Bronchial epithelial cell (primary cell): ENCODE measurements at regions not wholly inside any gene's neighbourhood (a gene's known extent, or its start where the extent isn't known, plus 50 kb on each side); places are given as distances from the start of the nearest gene placed in this dataset.

ENCODE experiments used
- DNase-seq: peaks from one replicate; pipeline ENCODE4 v3.0.0-alpha.2; 2010; ENCODE audit warnings: low read depth
- FAIRE-seq: peaks from 2 replicates; lab custom pipeline; 2011; peaks lifted over from hg19 to GRCh38; lab: Jason Lieb, UNC
- H3K27me3 ChIP-seq: 2 replicates; pipeline ENCODE4 v1.5.1; 2011; ENCODE audit warnings: low read length; ENCODE audit not compliant: control insufficient read depth, insufficient read depth
- H3K36me3 ChIP-seq: 2 replicates; pipeline ENCODE4 v1.5.1; 2011; ENCODE audit warnings: low read length; ENCODE audit not compliant: control insufficient read depth, insufficient read depth
- H3K4me3 ChIP-seq: 2 replicates; pipeline ENCODE4 v1.5.1; 2011; ENCODE audit warnings: mild to moderate bottlenecking, low read depth, low read length, control low read depth
- TF ChIP-seq, protein P1 (sequence below): IDR thresholded peaks from 2 replicates; pipeline ENCODE4 v1.5.1; 2011; ENCODE audit warnings: mild to moderate bottlenecking, moderate library complexity, low read length, control low read depth, inconsistent platforms; ENCODE audit not compliant: insufficient read depth, severe bottlenecking

DNA sequence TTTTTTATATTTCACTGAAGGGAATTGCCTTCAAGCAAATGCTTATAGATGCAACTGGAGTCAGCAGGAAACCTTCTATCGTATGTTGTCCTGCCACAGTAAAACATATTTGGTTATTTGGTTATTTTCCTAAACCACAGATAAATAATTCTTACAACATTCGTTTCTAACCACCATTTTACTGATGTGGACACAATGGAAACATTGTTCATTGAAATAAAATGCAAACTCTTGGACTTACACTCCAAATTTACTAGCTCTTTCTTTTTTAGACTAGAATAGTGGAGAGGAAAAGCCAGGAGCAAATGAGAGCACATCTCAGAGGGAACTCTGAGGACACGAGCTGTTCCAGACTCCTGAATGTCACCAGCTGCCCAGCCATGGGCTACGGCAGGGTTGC is 114.8 kb downstream of the RPS12 start:
- TF ChIP-seq, protein P1, sequence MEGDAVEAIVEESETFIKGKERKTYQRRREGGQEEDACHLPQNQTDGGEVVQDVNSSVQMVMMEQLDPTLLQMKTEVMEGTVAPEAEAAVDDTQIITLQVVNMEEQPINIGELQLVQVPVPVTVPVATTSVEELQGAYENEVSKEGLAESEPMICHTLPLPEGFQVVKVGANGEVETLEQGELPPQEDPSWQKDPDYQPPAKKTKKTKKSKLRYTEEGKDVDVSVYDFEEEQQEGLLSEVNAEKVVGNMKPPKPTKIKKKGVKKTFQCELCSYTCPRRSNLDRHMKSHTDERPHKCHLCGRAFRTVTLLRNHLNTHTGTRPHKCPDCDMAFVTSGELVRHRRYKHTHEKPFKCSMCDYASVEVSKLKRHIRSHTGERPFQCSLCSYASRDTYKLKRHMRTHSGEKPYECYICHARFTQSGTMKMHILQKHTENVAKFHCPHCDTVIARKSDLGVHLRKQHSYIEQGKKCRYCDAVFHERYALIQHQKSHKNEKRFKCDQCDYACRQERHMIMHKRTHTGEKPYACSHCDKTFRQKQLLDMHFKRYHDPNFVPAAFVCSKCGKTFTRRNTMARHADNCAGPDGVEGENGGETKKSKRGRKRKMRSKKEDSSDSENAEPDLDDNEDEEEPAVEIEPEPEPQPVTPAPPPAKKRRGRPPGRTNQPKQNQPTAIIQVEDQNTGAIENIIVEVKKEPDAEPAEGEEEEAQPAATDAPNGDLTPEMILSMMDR: no peak
- DNase-seq (no peak), FAIRE-seq (no peak)
- peaks cover 5% of the 10 kb centered on the region for H3K27me3 ChIP-seq
- no peak overlapping the region for H3K4me3 ChIP-seq
- no peaks in the 10 kb centered on the region for H3K36me3 ChIP-seq

DNA sequence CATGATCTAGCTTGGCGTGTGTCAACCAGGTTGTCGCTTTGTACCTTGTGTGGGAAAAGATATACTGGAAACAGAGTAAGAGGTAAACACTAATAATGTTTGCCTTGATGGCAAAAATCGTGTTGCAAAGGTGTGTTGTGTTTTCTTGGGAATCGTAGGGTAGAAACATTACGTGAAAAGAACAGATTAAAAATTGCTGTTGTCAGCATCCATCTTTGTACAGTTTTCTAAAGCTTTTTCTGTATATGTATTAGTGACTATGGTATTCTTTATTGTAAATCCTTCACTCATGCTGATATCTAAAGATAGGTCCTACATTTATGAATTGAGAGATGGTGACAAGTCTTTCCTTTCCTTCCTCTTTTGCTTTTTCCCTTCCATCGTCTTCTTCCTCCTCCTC is 116.9 kb downstream of the RPS12 start:
- FAIRE-seq (no peak), DNase-seq (no peak)
- no peak overlapping the region for H3K4me3 ChIP-seq
- no peaks in the 10 kb centered on the region for H3K36me3 ChIP-seq
- peaks cover 5% of the 10 kb centered on the region for H3K27me3 ChIP-seq
- TF ChIP-seq, protein P1: no peak

GRCh38 chr6:132931936-132932514 is 117.7 kb downstream of the RPS12 start:
- DNase-seq: no peak
- Histone ChIP-seq H3K4me3 (no peak overlapping the region), H3K27me3 (peaks cover 5% of the 10 kb centered on the region), H3K36me3 (no peaks in the 10 kb centered on the region)
- TF ChIP-seq, protein P1: no peak
- FAIRE-seq: no peak

DNA sequence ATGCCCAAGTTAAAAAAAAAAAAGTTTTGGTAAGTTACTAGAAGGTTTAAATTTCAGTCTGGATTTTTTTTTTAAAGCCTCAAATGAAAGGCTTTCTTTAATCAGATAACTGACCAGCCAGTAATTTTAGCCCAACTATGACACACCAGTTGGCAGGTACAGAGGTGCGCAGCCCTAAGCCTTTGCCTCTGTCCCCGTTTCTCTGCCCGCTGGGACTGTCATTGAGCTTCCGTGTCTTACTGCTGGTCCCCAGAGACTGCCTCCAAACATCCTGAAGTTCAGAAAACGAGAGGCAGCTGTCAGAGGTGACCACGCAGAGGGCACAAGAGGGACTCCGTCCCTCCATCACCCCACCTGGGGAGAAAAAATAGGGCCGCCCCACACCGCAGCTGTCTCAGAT is 118.2 kb downstream of the RPS12 start:
- FAIRE-seq: no peak

DNA sequence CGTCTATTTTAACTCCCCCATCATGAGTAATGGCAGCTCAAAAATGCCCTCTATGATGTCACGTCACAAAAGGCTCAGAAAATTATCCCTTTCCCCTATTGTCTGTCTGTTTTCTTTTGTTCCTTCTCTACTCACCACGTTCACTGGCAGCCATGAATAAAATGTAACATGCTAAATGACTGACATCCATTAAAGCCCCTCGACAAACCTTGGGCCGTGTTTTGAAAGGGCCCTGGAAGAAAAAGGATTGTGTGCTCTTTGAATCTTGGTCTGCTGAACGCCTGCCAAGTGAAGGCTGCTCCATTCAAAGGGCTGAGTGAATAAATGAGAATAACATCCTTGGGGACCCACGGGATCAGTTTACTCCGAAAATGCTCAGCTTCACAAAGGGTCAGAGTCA is 118.7 kb downstream of the RPS12 start:
- no peak for FAIRE-seq
- TF ChIP-seq, protein P1: no peak
- Histone ChIP-seq H3K36me3 (no peaks in the 10 kb centered on the region), H3K4me3 (no peak overlapping the region), H3K27me3 (peaks cover 3% of the 10 kb centered on the region)
- DNase-seq: no peak

More for the DNA sequence above, 118.2 kb downstream of the RPS12 start:
- H3K27me3 ChIP-seq: peaks cover 4% of the 10 kb centered on the region
- no peaks in the 10 kb centered on the region for H3K36me3 ChIP-seq
- no peak for DNase-seq
- no peak overlapping the region for H3K4me3 ChIP-seq
- TF ChIP-seq, protein P1: no peak

GRCh38 chr6:132934496-132934895 is 120.1 kb downstream of the RPS12 start:
- no peak for DNase-seq
- no peaks in the 10 kb centered on the region for H3K27me3 ChIP-seq
- no peaks in the 10 kb centered on the region for H3K36me3 ChIP-seq
- TF ChIP-seq, protein P1: no peak
- FAIRE-seq: no peak
- H3K4me3 ChIP-seq: no peak overlapping the region
